ENCODE measurements at regions not wholly inside any gene's neighbourhood (a gene's known extent, or its start where the extent isn't known, plus 50 kb on each side); places are given as distances from the start of the nearest gene placed in this dataset.

DNA sequence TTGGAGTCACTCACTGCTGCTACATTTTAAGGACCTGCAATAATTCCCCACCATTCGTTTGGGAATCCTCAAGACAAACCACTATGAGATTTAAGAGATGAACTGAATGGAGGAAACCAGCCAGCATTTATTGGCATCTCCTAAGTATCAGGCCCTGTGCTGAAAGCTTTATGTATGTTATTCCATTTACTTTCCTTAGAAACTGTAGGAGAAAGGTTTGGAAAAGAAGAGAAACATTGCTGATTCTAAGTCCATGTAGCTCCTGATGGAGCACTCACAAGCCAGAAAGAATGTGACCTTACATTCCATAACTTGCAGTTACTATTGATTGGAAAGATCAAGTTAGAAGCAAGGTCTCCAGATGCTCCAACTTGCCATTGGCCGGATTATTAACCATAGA lies 267.4 kb downstream of the GAS1 start:
- no peak for DNase-seq

DNA sequence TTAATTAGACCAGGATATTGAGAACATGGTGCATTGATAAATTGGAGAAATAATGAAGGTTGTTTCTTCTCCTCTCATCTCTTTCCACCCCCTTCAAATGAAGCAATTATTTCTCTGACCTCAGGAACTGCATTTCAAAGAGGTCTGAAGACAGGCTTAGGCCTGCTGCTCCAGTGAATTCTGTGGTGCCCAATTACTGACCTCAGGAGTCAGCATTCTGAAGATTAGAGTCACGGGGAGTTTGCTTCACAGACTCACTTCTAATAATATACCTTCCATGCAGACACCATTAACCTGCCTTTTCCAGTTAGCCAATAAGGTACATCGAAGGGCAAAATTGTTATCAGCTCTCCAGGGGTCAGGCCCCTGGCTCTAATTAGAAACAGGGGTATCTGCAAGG lies 270.9 kb downstream of the GAS1 start:
- no peak for DNase-seq

DNA sequence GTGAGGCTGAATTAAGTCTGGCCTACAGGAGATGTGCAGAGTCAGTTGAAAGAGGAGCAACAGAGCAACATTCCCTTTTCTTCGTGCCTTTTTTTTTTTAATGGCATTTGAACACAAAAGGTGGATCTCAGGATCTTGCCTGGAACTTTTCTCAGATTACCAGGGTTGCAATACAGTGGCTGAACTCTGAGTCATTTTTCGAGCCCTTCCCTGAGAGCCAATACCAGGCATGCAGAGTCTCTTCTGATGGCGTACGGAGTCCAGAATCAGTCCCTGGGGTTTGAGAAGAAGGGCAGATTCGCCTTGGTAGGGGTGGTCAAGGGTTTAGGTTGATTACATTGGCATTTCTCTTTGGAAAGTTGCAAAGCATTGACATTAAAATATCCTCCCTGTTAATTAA lies 271.5 kb downstream of the GAS1 start:
- DNase-seq: no peak

DNA sequence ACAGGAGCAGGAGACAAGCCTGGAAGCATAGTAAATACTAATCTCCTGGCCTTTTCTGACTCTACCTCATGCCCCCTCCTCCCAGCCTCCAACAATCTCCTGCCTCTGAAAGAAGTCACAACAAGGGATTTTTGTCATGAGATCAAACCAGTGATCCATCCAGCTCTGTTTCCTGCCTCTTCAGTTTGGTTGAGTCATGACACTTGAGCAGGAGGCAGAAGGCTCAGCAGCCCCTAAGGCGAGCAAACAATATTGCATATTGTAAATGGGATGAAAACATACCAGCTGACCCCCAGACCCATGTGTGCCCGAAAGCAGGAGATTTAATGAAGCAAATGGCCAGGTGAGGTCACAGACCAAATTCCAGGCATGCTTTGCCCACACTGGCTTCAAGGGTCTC lies 272.8 kb downstream of the GAS1 start:
- no peak for DNase-seq

DNA sequence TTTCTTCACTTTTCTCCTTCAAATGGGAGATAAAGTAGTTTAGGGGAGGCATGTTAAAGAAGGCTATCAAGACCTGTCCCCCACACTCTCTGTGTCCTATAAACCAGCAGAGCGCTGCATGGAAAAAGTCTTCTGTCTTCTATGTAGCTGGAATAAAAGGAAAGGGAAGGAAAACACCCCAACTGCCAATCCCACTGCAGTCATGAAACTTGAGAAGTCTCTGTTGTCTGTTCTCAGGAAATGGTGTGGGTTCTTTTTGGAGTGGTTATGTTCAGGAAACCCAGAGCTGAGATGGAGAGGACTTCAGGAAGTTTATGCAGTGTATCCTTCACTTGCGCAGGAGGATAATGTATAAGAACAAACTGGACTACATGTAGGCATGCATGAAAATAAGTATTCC lies 274.3 kb downstream of the GAS1 start:
- no peak for DNase-seq

DNA sequence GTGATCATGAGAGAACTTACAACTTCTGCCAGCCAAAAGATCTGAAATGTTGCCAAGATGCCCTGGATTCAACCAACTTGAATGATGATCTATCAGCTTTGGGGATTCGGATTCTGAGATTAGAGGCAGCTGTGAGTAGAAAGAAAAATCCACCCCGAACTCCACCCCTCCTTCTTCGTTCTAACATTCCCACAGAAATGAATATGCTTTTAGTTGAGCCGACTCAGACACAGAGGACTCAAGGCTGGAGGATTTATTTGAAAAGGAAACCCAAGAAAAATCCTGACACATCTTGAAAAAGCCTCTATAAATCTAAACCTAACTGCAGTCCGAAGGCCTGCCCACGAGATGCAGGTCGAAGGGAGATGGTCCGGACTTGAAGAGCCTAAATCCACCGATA lies 275.0 kb downstream of the GAS1 start:
- no peak for DNase-seq

DNA sequence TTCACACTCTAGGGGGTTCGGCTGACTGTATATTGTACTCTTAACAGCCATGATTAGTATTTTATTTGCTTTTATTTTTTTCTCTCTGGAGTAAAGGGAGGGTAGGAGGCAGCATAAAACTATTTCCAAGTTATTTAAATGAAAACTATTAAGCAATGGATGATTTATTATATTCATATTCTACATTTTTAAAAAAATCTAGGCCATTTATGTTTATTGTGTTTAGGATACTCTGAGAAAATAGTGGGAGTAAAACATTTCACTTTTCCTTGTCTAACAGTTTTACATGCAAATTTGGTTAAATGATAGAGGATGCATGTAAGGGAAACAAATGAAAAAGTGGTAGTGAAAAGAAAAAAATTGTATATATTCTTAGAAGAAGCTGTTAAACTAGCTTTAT lies 276.3 kb downstream of the GAS1 start:
- DNase-seq: no peak

DNA sequence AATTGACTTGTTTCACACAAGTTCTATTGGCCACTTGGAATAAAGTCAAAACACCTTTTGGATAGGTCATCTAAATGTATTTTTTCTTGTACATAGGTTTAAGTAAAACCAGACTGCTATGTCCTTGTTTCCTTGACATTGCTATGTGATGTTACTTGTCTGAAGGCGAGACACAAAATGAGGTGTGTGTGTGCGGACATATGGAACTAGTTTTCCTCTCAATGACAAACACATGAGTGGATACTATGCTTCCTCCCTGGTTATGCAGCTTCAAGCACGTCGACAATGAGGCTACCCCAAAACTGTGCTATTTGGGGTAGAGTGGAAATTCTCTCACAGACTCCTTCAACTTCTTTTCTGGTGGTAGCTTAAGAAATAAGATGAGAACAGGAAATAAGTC lies 276.8 kb downstream of the GAS1 start:
- DNase-seq: no peak

DNA sequence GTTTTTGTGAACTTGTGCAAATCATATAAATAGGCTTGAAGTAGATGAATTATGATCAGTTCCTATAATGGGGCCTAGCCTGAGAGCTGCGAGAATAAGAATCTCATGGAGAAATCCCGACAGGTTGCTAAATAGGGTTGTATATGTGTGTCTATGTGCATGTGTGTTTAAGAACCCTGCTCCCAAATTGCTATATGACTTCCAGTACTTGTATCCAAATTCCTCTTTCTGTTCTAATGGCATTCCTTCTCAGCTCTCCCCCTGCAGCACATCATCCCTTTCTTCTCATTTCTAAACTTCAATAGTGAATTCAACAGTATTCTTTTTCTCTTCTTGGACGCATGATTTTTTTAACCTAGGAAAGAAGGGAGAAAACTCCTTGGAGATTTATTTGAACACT lies 277.2 kb downstream of the GAS1 start:
- no peak for DNase-seq

DNA sequence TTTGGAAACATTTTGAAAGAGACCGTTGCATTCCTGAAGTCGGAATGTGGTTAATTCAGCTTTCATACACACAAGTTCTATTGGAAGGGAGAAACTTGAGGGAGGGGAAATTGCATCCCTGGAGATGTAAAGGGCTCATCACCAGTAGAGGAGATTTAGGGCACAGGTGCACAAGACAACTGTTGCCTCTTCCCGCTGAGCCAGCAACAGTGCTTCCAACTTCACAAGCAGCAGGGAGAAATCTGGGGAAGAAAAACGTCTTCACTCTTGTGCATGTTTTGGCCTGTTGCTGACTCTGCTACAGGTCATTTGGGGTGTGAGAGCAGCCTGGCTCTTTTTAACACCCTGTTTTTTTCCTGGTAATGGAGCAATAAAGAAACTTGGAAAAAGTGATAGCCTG lies 277.9 kb downstream of the GAS1 start:
- DNase-seq: no peak

DNA sequence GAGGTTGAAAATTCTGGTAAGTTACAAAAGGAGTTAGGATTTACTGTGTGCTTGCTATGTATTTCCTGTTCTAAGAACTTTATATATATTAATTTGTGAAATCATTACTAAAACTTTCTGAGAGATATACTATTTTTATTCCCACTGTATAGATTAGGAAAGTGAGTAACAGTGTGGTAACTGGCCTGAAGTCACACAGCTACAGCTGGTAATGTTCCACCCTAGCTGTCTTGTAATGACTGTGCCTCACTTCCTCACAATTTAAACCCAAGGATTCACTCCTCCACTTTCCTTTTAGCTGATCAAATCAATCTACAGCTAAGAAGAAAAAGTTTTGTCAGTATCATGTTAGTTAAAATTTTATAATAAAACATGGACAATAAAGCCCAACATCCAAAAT lies 278.8 kb downstream of the GAS1 start:
- DNase-seq: peak; percentile 70

DNA sequence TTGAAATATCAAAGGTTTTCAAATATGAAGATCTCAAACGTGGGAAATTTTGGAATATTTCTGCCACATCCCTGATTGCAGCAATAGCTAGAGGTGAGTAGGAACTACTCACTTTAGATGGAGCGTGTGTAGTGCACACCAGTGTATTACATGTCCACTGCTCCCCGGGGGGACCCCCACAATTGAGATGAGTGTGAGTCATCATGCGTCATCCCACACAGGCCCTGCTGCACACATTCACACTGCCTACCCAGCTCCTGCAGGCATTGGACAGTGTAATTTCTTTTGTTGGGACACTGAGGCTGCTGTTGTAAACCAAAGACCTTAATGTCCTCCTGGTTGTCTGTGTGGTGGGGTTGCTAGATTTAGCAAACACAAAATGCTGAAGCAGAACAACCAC lies 280.0 kb downstream of the GAS1 start:
- DNase-seq: peak; percentile 85

DNA sequence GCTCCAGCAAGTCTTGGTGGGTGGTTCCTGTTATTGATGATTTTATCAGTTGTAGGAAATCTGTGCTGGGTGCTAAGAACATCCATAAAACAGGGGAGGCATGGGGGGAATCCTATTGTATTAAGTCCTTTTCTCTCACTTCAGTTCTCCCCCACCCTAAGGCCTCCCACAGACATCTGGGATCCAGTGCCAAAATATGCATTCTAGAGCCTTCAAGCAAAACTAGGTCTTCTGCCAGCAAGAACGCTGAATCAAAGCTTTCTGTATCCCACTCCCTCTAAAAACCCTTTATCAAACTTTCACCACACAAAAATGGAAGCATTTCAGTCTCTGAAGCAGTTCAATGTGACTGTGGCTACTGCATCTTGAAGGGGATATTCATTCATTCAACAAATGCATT lies 281.9 kb downstream of the GAS1 start:
- no peak for DNase-seq

DNA sequence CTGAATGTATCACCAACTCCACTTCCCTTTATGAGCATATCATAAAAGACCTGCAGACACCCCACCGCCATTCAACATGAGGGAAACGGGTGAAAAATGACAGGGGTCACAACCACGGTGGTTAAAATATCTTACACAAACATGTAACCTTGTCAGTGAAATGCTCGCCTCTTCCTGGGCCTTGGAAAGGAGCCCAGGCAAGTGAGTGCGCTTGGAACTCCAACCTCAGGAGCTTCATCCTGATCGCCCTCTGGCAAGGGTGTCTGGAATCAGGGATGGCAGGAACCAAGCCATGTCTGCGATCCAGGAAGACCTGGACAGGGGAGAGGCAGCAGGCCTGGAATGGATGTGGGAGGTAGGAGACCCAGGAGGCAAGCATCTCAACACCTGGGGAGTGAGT lies 282.7 kb downstream of the GAS1 start:
- no peak for DNase-seq

DNA sequence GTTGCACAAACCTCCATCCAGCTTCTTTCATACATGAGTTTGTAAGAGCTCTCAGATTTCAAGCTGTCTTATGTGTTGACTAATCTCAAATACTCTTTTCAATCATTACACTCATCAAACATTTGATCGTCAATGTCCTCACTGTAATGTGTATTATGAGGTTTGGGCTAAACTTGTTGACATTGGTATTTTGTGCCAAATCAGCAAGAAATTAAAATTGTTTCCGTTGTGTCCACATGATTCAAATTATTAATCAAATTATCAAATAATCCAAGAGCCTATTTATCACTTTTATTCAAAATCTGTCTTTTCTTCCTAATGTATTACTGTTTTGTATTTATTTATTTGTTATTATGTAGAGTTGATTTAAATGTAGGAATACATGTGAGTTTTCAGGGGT lies 283.4 kb downstream of the GAS1 start:
- DNase-seq: no peak

DNA sequence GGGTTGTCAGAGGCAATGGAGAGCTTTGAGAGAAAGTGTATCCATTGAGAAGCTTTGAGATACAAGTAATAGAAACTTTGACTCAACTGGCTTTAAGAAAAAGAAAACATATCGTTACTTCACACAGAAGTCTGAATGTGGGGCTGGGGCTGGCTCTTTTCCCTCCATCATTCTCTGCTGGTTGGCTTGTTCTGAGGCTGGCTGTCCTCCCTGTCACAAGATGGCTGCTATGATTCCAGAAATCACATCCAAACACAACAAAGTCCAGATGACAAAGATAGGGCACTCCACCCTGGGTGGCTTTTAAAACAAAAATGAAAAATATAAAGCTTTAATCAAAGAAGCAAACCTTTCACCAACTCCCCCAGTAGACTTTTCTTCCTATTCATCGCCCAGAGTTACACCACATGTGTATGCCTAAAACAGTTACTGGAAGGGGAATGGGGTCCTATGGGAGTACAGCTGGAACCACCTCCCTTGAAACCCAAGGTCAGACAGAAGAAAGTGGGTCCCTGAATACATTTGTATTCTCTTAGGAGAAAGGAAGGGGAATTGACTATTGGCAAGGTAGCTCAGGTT lies 284.3 kb downstream of the GAS1 start:
- DNase-seq: no peak

DNA sequence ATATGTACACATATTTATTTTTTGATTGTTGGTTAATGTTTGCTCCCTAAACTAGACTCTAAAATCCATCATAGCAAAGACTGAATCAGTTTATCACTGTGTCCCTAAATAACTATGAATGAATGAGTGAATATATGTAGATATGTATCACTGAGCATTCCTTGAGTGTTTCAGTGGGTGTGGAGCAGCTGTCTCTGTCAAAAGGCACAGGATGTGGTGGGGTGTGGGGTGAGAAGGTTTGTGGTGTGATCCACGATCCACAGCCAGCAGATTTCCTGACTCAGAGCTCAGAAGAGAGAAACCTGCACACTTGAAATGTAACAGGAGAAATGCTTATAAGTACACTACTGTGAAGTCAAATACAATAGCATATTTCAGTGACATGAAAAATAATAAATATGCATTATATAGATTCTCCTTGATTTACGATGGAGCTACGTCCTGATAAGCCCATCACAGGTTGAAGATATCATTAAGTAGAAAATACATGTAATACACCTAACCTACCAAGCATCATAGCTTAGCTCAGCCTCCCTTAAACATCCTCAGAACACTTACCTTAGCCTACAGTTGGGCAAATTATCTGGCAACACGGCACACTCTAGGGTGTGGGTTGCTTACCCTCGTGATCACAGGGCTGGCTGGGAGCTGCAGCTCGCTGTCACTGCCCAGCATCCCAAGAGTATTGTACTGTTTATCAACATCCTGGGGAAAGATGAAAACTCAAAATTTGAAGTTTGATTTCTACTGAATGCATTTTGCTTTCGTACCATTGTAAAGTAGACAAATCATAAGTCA lies 287.0 kb downstream of the GAS1 start:
- DNase-seq: peak; percentile 95

DNA sequence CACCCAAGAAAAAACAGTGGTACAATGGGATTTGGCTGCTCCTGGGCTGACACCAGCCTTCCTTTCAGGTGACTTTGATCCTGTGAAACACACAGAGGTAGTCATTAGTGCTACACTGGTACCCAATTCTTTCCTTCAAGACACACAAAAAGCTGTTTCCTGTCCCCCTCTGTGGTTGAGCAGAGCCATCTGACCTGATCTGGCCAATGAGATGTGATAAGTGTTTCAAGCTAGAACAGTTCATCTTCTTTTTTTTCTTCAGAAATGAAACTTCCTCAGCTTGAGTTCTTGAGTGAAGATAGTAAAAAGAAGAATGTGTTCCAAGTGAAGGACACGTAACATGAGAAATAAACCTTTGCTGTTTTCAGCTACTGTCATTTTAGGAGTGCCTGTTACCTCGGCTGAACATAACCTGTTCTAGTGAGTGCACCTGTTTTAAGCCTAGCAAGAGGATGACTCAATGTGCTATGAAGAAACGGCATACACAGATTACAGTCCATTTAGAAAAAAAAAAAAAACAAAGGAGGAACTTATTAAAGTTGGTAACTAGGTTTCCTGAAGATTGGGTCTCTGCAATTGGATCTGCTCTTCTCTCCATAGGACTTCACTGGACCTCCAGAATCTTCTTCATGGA lies 287.8 kb downstream of the GAS1 start:
- no peak for DNase-seq

DNA sequence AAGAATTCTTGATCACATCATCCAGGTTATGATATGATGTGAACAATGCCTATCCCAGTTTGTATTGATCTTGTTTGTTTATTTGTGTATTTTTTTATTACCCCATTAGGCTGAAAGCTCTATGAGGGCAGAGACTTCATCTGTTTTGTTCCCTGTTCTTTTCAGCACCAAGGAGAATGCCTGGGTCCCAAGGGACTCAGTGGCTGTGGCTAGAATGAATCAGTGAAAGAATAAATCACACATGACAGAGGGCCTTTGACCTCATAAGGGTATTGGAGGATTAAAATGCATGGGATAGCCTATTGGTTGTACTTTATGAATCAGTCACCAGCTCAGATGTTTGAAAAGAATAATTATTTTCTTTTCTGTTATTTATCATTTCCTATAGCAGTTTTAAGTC lies 292.2 kb downstream of the GAS1 start:
- no peak for DNase-seq

DNA sequence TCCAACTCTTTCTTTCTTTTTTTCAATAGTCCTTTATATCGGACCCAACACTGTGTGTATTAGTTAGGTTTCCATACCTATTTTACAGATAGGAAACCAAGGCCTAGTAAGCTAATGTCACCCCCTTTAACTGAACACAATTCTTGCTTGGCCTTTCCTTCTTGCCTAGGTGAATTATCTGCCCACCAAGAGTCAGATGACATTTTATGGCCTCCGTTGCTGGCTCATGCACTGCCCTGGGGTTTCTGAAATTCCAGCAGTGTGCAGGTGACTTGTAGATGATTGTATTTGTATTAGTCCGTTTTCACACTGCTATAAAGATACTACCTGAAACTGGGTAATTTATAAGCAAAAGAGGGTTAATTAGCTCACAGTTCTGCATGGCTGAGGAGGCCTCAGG lies 293.8 kb downstream of the GAS1 start:
- no peak for DNase-seq

DNA sequence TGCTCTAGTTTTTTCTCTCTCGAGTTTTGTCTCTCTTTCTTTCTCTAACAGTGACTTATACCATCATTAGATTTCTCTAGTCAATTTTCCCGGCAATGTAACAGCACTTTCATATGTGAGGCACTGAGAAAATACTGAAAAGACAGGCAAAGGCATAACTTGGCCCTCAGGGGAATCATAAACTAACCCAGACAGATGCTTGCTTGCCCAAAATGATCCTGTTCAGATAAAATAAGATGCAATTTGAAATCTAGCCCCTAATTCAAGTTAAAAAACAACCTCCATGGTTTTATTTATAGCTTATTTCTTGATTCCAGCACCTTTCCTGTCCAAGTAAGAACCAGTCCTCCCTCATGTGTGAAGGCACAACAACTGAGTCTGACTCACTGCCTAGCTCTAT lies 294.6 kb downstream of the GAS1 start:
- DNase-seq: no peak

DNA sequence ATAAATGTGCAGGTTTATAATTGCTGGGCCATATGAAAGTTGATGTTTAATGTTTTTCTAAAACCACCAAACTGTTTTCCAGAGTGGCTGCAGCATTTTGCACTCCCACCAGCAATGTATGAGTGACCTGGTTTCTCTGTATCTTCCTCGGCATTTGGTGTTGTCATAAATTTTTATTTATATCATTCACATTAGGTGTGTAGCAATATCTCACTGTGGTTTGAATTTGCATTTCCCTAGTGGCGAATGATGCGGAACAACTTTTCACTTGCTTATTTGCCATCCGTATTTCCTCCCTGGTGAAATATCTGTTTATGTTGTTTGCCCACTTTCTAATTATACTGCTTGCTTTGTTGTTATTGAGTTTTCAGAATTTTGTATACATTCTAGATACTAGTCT lies 295.7 kb upstream of the TUT7 start:
- no peak for DNase-seq

DNA sequence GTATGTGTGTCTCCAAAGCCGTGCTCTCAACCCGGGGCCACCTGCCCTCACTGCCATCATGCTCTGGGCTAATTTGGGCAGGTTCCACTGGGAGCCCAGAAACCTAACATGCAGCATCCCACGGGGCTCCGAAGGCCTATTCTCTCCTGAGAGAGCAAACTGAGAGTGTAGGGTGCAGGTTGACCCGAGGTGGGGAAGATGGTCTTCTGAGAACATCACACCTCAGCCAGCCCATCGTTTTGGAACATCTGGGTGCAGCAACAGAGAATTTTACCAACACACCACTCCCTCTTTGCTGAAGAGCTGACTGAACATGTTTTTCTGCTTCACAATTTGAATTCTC lies 294.6 kb upstream of the TUT7 start:
- no peak for DNase-seq

DNA sequence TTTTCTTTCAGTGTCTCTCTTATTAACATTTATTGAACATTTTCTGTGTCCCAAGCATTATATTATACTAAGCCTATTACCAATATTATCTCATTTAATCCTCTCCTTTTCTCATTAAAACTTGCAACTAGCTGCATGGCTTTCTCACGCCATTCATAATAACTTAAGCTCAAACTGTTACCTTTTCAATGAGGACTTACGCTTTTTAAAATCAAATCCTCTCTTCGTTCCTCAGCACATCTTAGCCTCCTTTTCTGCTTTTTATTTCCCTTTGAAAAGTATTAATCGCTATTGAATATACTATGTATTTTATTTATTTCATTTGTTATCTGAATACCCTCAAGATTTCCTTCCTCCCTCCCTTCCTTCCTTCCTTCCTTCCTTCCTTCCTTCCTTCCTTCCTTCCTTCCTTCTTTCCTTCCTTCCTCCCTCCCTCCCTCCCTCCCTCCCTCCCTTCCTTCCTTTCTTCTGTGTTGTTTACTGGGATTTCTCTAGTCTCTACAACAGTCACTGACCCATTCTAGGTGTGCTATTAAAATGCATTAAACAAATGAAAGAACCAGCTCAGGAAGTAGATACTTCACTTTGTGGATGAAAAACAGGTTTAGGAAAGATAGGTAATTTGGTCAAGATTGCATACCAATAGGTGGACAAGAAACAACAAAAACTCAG lies 294.1 kb upstream of the TUT7 start:
- DNase-seq: no peak
